Astrocyte of the cerebellum (primary cell): ENCODE measurements at regions not wholly inside any gene's neighbourhood (a gene's known extent, or its start where the extent isn't known, plus 50 kb on each side); places are given as distances from the start of the nearest gene placed in this dataset.

Experiments
- DNase-seq: peaks from one replicate; pipeline ENCODE4 v3.0.0-alpha.2; 2011; ENCODE audit warnings: low read depth
- H3K4me3 ChIP-seq: 2 replicates; pipeline ENCODE4 v1.5.1; 2011; ENCODE audit warnings: mild to moderate bottlenecking, low read depth, low read length, moderate library complexity
- in situ Hi-C: cut with HindIII; loops from 2 replicates; pipeline ENCODE4 v1.10.0; 2017; ENCODE audit warnings: low sequenced_read_pairs
- TF ChIP-seq, protein P1 (sequence below): IDR thresholded peaks from 2 replicates; pipeline ENCODE4 v1.5.1; 2012; ENCODE audit warnings: low read length, low read depth, moderate library complexity, mild to moderate bottlenecking; ENCODE audit errors: missing control alignments

- in situ Hi-C loops, result no loop called here
- TF ChIP-seq, protein P1, sequence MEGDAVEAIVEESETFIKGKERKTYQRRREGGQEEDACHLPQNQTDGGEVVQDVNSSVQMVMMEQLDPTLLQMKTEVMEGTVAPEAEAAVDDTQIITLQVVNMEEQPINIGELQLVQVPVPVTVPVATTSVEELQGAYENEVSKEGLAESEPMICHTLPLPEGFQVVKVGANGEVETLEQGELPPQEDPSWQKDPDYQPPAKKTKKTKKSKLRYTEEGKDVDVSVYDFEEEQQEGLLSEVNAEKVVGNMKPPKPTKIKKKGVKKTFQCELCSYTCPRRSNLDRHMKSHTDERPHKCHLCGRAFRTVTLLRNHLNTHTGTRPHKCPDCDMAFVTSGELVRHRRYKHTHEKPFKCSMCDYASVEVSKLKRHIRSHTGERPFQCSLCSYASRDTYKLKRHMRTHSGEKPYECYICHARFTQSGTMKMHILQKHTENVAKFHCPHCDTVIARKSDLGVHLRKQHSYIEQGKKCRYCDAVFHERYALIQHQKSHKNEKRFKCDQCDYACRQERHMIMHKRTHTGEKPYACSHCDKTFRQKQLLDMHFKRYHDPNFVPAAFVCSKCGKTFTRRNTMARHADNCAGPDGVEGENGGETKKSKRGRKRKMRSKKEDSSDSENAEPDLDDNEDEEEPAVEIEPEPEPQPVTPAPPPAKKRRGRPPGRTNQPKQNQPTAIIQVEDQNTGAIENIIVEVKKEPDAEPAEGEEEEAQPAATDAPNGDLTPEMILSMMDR, result no peak
- DNase-seq, result no peak
- H3K4me3 ChIP-seq, result no peak overlapping the region
These were observed 53.9 kb upstream of the GALNTL6 start for GRCh38 chr4:171759274-171759673.

GRCh38 chr4:171751538-171751937 lies 61.7 kb upstream of the GALNTL6 start:
- TF ChIP-seq, protein P1, result no peak
- DNase-seq, result no peak
- H3K4me3 ChIP-seq, result no peak overlapping the region
- in situ Hi-C loops, result no loop called here

DNA sequence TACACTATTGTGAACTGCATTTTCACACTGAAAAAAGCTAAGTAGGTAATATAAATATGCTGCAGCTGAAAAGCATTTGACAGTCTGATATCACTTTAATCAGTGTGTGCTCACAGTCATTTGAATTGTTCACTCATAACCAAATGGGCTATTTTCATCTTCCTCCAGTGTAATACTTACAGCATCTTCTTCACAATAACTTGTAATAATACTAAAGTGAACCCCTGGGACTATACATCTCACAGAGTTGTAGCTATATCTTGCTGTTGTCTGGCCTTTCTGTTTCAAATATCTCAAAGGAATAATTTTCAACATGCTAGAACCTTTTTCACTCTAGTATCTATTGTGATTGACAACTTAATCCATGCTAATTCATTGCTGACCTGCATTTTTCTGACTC lies 66.8 kb upstream of the GALNTL6 start:
- DNase-seq, result no peak
- no peak overlapping the region for H3K4me3 ChIP-seq
- in situ Hi-C loops, result no loop called here
- TF ChIP-seq, protein P1, result no peak

GRCh38 chr4:171742436-171742835 lies 70.8 kb upstream of the GALNTL6 start:
- TF ChIP-seq, protein P1, result no peak

GRCh38 chr4:171727185-171727584 lies 86.0 kb upstream of the GALNTL6 start:
- no peak for DNase-seq
- in situ Hi-C loops, result no loop called here
- TF ChIP-seq, protein P1, result no peak
- H3K4me3 ChIP-seq, result no peak overlapping the region

More at GRCh38 chr4:171742436-171742835, 70.8 kb upstream of the GALNTL6 start:
- no peak overlapping the region for H3K4me3 ChIP-seq
- in situ Hi-C loops, result no loop called here
- no peak for DNase-seq

DNA sequence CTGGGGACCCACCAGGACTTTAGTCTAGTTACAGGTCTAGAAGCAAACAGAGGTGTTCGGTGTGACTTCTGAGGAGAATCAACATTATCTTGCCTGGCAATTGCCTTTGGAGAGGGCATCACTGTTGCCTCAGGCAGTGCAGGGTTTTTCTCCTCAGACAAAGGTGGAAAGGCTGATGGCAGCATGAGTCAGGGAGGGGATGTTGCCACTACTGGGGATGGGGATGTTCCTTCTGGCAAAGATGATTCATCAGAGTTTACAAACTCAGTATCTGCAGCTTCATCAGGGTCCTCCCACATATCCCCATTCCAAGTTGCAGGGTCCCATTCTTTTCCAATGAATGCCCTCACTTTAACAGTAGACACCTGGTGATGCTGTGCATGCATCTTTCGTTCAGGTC lies 91.3 kb upstream of the GALNTL6 start:
- H3K4me3 ChIP-seq, result no peak overlapping the region
- in situ Hi-C loops, result no loop called here
- TF ChIP-seq, protein P1, result no peak
- DNase-seq, result no peak

DNA sequence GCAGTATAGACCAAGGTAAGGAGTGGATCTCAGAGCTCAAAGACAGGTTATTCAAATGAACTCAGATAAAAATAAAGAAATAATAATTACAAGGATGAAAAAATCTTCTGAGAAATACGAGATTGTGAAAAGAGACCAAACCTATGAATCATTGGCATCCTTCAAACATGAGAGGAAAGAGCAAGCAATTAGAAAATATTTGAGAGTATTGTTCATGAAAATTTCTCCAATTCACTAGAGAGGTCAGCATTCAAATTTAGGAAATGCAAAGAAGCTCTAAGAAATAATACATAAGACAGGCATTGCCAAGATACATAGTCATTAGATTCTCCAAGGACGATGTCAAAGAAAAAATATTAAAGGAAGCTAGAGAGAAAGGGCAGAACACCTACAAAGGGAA lies 93.5 kb upstream of the GALNTL6 start:
- no peak for DNase-seq
- TF ChIP-seq, protein P1, result no peak
- H3K4me3 ChIP-seq, result no peak overlapping the region
- in situ Hi-C loops, result no loop called here
